Vagina (tissue), 2 donors: ENCODE measurements at regions not wholly inside any gene's neighbourhood (a gene's known extent, or its start where the extent isn't known, plus 50 kb on each side); places are given as distances from the start of the nearest gene placed in this dataset.

Experiments used
- DNase-seq, 2 donors: peaks; one replicate each; pipeline ENCODE4 v3.0.0-alpha.2; 2017; ENCODE audit errors: extremely low spot score in 2 of 2
- H3K27ac ChIP-seq: fragments of 200-600 bp; sonication (generic); one replicate; pipeline ENCODE4 v1.5.1; 2019
- H3K27me3 ChIP-seq: fragments of 200-600 bp; sonication (generic); one replicate; pipeline ENCODE4 v1.5.1; 2019
- H3K36me3 ChIP-seq, 2 donors: fragments of 200-600 bp; sonication (generic); one replicate each; pipeline ENCODE4 v1.5.1; 2017 to 2019
- H3K4me1 ChIP-seq: fragments of 200-600 bp; sonication (generic); one replicate; pipeline ENCODE4 v1.5.1; 2019
- H3K4me3 ChIP-seq, 2 donors: fragments of 200-600 bp; sonication (generic); 1 replicate in 1 of 2; 2 replicates in 1 of 2; pipeline ENCODE4 v1.5.1; 2016 to 2019
- H3K9me3 ChIP-seq: fragments of 200-600 bp; sonication (generic); one replicate; pipeline ENCODE4 v1.5.1; 2019
- CTCF ChIP-seq, 3 experiments: fragments of 450-650 bp in 2 of 3; fragments of 200-600 bp in 1 of 3; sonication (generic) in 1 of 3; IDR thresholded peaks; one replicate each; pipeline ENCODE4 v1.5.1; 2017 to 2019; ENCODE audit warnings: antibody characterized with exemption in 3 of 3, mild to moderate bottlenecking in 2 of 3, moderate library complexity in 2 of 3
- POLR2A ChIP-seq, 2 donors: fragments of 450-650 bp; IDR thresholded peaks; one replicate each; pipeline ENCODE4 v1.6.1; 2017; ENCODE audit warnings: antibody characterized with exemption in 2 of 2, mild to moderate bottlenecking in 2 of 2, moderate library complexity in 2 of 2
- POLR2AphosphoS5 ChIP-seq, 2 donors: sonication (generic); formaldehyde crosslinking; IDR thresholded peaks; one replicate each; pipeline ENCODE4 v1.9.0; 2017; ENCODE audit warnings: antibody characterized with exemption in 2 of 2, mild to moderate bottlenecking in 2 of 2, low read depth in 1 of 2; ENCODE audit not compliant: insufficient read depth in 1 of 2
- intact Hi-C: fragments of 100-400 bp; cut with DNase I; formaldehyde crosslinking; loops from one replicate; pipeline ENCODE4 v1.15.1; 2023

GRCh38 chr12:115057445-115057844, 373.5 kb upstream of the TBX3 start:
- TF ChIP-seq CTCF (IDR thresholded peaks at IDR 0.05) (no peak), POLR2A (IDR thresholded peaks at IDR 0.05) (no peak), POLR2AphosphoS5 (IDR thresholded peaks at IDR 0.05; ENCODE audit: insufficient read depth in 1 of 2, low read depth in 1 of 2) (no peak)
- DNase-seq = no peak
- no peak overlapping the region for H3K4me3 ChIP-seq
- H3K36me3 ChIP-seq = no peaks in the 10 kb centered on the region
- no peak overlapping the region for H3K27ac ChIP-seq
- no peaks in the 10 kb centered on the region for H3K9me3 ChIP-seq
- intact Hi-C loops = no loop called here
- H3K4me1 ChIP-seq = peaks cover 11% of the 10 kb centered on the region
- H3K27me3 ChIP-seq = no peaks in the 10 kb centered on the region

- no peaks in the 10 kb centered on the region for H3K4me1 ChIP-seq
- H3K27me3 ChIP-seq = no peaks in the 10 kb centered on the region
- DNase-seq = no peak
- no peak overlapping the region for H3K27ac ChIP-seq
- TF ChIP-seq POLR2AphosphoS5 (IDR thresholded peaks at IDR 0.05; ENCODE audit: insufficient read depth in 1 of 2, low read depth in 1 of 2) (no peak), POLR2A (IDR thresholded peaks at IDR 0.05) (no peak), CTCF (IDR thresholded peaks at IDR 0.05) (no peak)
- no peaks in the 10 kb centered on the region for H3K9me3 ChIP-seq
- no peak overlapping the region for H3K4me3 ChIP-seq
- intact Hi-C loops = no loop called here
- no peaks in the 10 kb centered on the region for H3K36me3 ChIP-seq
Measured at GRCh38 chr12:115051378-115051777, 367.4 kb upstream of the TBX3 start.

- no peak for DNase-seq
- TF ChIP-seq CTCF (IDR thresholded peaks at IDR 0.05) (no peak), POLR2A (IDR thresholded peaks at IDR 0.05) (no peak), POLR2AphosphoS5 (IDR thresholded peaks at IDR 0.05; ENCODE audit: insufficient read depth in 1 of 2, low read depth in 1 of 2) (no peak)
- intact Hi-C loops = no loop called here
- no peak overlapping the region for H3K4me3 ChIP-seq
- H3K27me3 ChIP-seq = no peaks in the 10 kb centered on the region
- no peaks in the 10 kb centered on the region for H3K4me1 ChIP-seq
- no peak overlapping the region for H3K27ac ChIP-seq
- no peaks in the 10 kb centered on the region for H3K36me3 ChIP-seq
- no peaks in the 10 kb centered on the region for H3K9me3 ChIP-seq
Measured at GRCh38 chr12:115049614-115050013, 365.6 kb upstream of the TBX3 start.

- Histone ChIP-seq H3K36me3 (no peaks in the 10 kb centered on the region), H3K4me1 (no peaks in the 10 kb centered on the region), H3K4me3 (no peak overlapping the region), H3K27ac (no peak overlapping the region), H3K27me3 (no peaks in the 10 kb centered on the region), H3K9me3 (no peaks in the 10 kb centered on the region)
- no peak for DNase-seq
- TF ChIP-seq POLR2AphosphoS5 (IDR thresholded peaks at IDR 0.05; ENCODE audit: insufficient read depth in 1 of 2, low read depth in 1 of 2) (no peak), CTCF (IDR thresholded peaks at IDR 0.05) (no peak), POLR2A (IDR thresholded peaks at IDR 0.05) (no peak)
- intact Hi-C loops = no loop called here
Measured at GRCh38 chr12:115046805-115047204, 362.8 kb upstream of the TBX3 start.

- Histone ChIP-seq H3K36me3 (no peaks in the 10 kb centered on the region), H3K4me3 (no peak overlapping the region), H3K9me3 (no peaks in the 10 kb centered on the region), H3K27ac (no peak overlapping the region), H3K27me3 (no peaks in the 10 kb centered on the region), H3K4me1 (no peaks in the 10 kb centered on the region)
- TF ChIP-seq CTCF (IDR thresholded peaks at IDR 0.05) (no peak), POLR2A (IDR thresholded peaks at IDR 0.05) (no peak)
- no peak for DNase-seq
- intact Hi-C loops = no loop called here
Measured at GRCh38 chr12:115044073-115044472, 360.1 kb upstream of the TBX3 start.
